ENCODE measurements at regions not wholly inside any gene's neighbourhood (a gene's known extent, or its start where the extent isn't known, plus 50 kb on each side); places are given as distances from the start of the nearest gene placed in this dataset.

DNA sequence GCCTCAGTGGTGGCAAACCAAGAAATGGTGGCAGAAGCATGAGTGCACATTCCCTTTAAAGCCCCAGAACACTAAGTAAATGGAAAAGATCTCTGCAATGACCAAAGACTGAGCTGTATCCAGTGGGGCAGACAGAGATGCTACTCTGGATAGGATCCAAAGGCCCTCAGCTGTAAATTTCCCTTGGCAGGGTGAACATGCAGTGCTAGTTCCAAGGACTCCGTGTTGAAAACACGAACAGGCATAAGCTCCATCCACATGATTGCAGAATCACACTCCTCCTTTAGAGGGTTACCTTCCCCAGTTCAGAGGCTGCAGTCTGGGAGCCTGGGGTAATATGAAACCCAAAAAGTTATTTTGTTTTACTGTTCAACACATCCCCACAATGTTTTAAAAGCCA is 98.6 kb upstream of the KLF7 start:
- Histone ChIP-seq H3K36me3 (no peaks in the 10 kb centered on the region), H3K4me3 (no peak overlapping the region), H3K9me3 (no peaks in the 10 kb centered on the region), H3K27ac (peak overlapping the region in 1 of 12 donors; percentile 21), H3K27me3 (no peaks in the 10 kb centered on the region), H3K4me1 (peaks cover 0 to 29% (median 11%) of the 10 kb centered on the region in 12 donors)
- WGBS, 4 donors, result 49 to 63% (median 51%) methylated on average over 2 of the region's 2 CpGs
- peak in 3 of 4 donors; percentile 39 to 48 (median 44) for ATAC-seq
- TF ChIP-seq POLR2A (IDR thresholded peaks at IDR 0.05), result no peak
- TF ChIP-seq CTCF (IDR thresholded peaks at IDR 0.05), result no peak
- no peak for DNase-seq
- intact Hi-C loops (cut with DNase I), result no loop called here

DNA sequence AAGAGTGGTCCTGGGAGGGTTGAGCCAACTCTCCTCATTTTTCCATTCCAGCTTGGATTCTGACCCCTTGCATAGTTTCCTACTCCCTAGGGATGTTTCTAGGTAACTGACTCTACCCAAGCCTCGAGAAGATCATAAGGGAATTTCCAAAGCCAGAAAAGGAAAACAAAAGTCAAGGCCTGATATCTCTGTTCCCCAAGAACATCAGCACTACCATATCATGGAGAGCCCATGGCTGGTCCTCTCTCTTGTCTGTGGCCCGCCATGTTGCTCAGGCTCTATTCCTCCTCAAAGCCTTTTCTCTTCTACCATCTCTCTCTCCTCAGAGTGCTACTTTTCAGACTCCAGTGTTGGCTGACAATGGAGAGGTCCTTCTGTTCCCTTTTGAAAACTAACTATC is 99.6 kb upstream of the KLF7 start:
- TF ChIP-seq POLR2A (IDR thresholded peaks at IDR 0.05) (no peak), CTCF (IDR thresholded peaks at IDR 0.05) (no peak)
- 61 to 82% (median 72%) methylated on average over 2 of the region's 2 CpGs for WGBS, 4 donors

DNA sequence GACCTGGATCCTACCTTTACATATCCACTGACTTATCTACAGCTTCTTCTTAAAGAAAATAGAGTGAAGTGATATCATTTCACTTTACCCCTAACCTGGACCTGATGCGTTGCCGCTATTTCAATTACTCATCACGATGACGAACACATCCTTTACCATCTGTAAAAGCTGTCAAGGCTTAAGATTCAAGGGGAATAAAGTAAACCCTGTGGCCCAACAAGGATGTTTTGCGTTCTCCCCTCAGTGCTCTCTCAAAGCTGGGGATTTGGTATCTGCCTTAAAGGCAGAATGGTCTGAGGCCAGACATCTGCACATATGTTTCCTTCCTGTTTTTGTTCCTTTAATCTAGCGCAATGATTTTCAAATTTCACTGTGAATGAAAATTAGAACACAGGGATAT is 100.1 kb upstream of the KLF7 start:
- 58 to 76% (median 60%) methylated on average over 6 of the region's 6 CpGs for WGBS, 4 donors
- ATAC-seq (peak in 1 of 4 donors; percentile 34), DNase-seq (no peak)
- H3K27me3 ChIP-seq, result no peaks in the 10 kb centered on the region
- H3K4me1 ChIP-seq, result peaks cover 0 to 23% (median 6%) of the 10 kb centered on the region in 12 donors
- H3K4me3 ChIP-seq, result no peak overlapping the region
- H3K36me3 ChIP-seq, result no peaks in the 10 kb centered on the region
- intact Hi-C loops (cut with DNase I), result no loop called here
- H3K27ac ChIP-seq, result no peak overlapping the region
- H3K9me3 ChIP-seq, result no peaks in the 10 kb centered on the region
- no peak for TF ChIP-seq CTCF (IDR thresholded peaks at IDR 0.05)
- TF ChIP-seq POLR2A (IDR thresholded peaks at IDR 0.05), result no peak

More for the DNA sequence above, 99.6 kb upstream of the KLF7 start:
- Histone ChIP-seq H3K9me3 (no peaks in the 10 kb centered on the region), H3K27me3 (no peaks in the 10 kb centered on the region), H3K4me3 (no peak overlapping the region), H3K27ac (no peak overlapping the region), H3K4me1 (peaks cover 0 to 24% (median 7%) of the 10 kb centered on the region in 12 donors), H3K36me3 (no peaks in the 10 kb centered on the region)
- DNase-seq (no peak), ATAC-seq (no peak)
- intact Hi-C loops (cut with DNase I), result no loop called here

GRCh38 chr2:207266648-207267047 is 100.9 kb upstream of the KLF7 start:
- DNase-seq, result no peak
- H3K27me3 ChIP-seq, result no peaks in the 10 kb centered on the region
- H3K4me3 ChIP-seq, result no peak overlapping the region
- intact Hi-C loops (cut with DNase I), result no loop called here
- no peaks in the 10 kb centered on the region for H3K36me3 ChIP-seq
- WGBS, 4 donors, result 69 to 80% (median 76%) methylated on average over 7 of the region's 7 CpGs
- no peaks in the 10 kb centered on the region for H3K9me3 ChIP-seq
- no peak for TF ChIP-seq CTCF (IDR thresholded peaks at IDR 0.05)
- no peak for TF ChIP-seq POLR2A (IDR thresholded peaks at IDR 0.05)
- H3K4me1 ChIP-seq, result peaks cover 0 to 23% (median 6%) of the 10 kb centered on the region in 12 donors
- H3K27ac ChIP-seq, result no peak overlapping the region
- no peak for ATAC-seq

Data from heart left ventricle (tissue), 16 donors.